K562 (cell line): ENCODE measurements at regions not wholly inside any gene's neighbourhood (a gene's known extent, or its start where the extent isn't known, plus 50 kb on each side); places are given as distances from the start of the nearest gene placed in this dataset.
A peak's percentile ranks its signal among the peaks of the same experiment; 100 is the strongest.

Experiments used
- ATAC-seq: fragments of 200-7000 bp; cut with Tn5 transposase; 3 replicates; pipeline ENCODE4 v1.9.1; 2020; ENCODE audit warnings: moderate library complexity
- BruUV-seq: library from RNA; stranded (reverse); fragments of 400-500 nt; replicated peaks from 2 replicates; lab custom pipeline; 2021; lab: Mats Ljungman, UMichigan
- CTCF ChIA-PET: fragments of 300-600 bp; formaldehyde crosslinking; extraction: SDS; loops from one replicate; lab custom pipeline; 2021; ENCODE audit warnings: low intra/inter-chr PET ratio; lab: Yijun Ruan, JAX
- POLR2A ChIA-PET: fragments of 300-600, 350-650 bp; sonication (Branson Sonifier 250); formaldehyde crosslinking; extraction: SDS; loops from one replicate; lab custom pipeline; 2021; ENCODE audit warnings: antibody characterized with exemption, inconsistent platforms; lab: Yijun Ruan, JAX
- DNase-seq, 4 experiments: peaks; one replicate each; pipeline versions ENCODE4 v3.0.0 to v3.0.0-alpha.2; 2011 to 2018; ENCODE audit warnings: low spot score in 3 of 4, mixed read lengths in 3 of 4; ENCODE audit errors: extremely low read depth in 1 of 4
- FAIRE-seq: peaks from 2 replicates; lab custom pipeline; 2011; peaks lifted over from hg19 to GRCh38; lab: Jason Lieb, UNC
- H2AFZ ChIP-seq: 2 replicates; pipeline ENCODE4 v1.6.0; 2011; ENCODE audit warnings: low read depth, low read length, control low read depth, inconsistent platforms
- H3K27ac ChIP-seq: fragments of 200-600 bp; 3 replicates; pipeline ENCODE4 v1.8.0; 2011; ENCODE audit warnings: low read depth, mild to moderate bottlenecking, control low read depth, inconsistent platforms, low read length, moderate library complexity, mixed read lengths; ENCODE audit errors: extremely low read depth
- H3K27me3 ChIP-seq, 2 experiments: fragments of 300-600 bp in 1 of 2; 2 replicates in 1 of 2; 3 replicates in 1 of 2; pipeline versions ENCODE4 v1.6.0 to v1.8.0; 2011; ENCODE audit warnings: inconsistent platforms in 2 of 2, low read length in 2 of 2, mild to moderate bottlenecking in 1 of 2, mixed read lengths in 1 of 2, moderate library complexity in 1 of 2; ENCODE audit not compliant: control insufficient read depth in 2 of 2, insufficient read depth in 2 of 2
- H3K36me3 ChIP-seq: fragments of 300-600 bp; 3 replicates; pipeline ENCODE4 v1.8.0; 2011; ENCODE audit warnings: mild to moderate bottlenecking, low read length, inconsistent platforms; ENCODE audit not compliant: control insufficient read depth, insufficient read depth
- H3K4me1 ChIP-seq, 2 experiments: fragments of 200-600 bp in 1 of 2; replicated peaks in 1 of 2; 2 replicates in 1 of 2; 3 replicates in 1 of 2; pipeline versions ENCODE4 v1.5.1 to v1.8.0; 2011; ENCODE audit warnings: inconsistent platforms in 2 of 2, low read length in 2 of 2, mild to moderate bottlenecking in 1 of 2, mixed read lengths in 1 of 2, moderate library complexity in 1 of 2; ENCODE audit not compliant: control insufficient read depth in 2 of 2, insufficient read depth in 2 of 2
- H3K4me2 ChIP-seq: 2 replicates; pipeline ENCODE4 v1.6.1; 2011; ENCODE audit warnings: low read length, control low read depth, inconsistent platforms, mixed read lengths; ENCODE audit not compliant: insufficient read depth
- H3K4me3 ChIP-seq: fragments of 200-600 bp; sonication (generic), shearing (Covaris generic); 2 replicates; pipeline ENCODE4 v1.5.1; 2016; ENCODE audit warnings: control low read depth, inconsistent platforms
- H3K79me2 ChIP-seq: fragments of 200-600 bp; 3 replicates; pipeline ENCODE4 v1.8.0; 2011; ENCODE audit warnings: low read length, inconsistent platforms; ENCODE audit not compliant: control insufficient read depth, insufficient read depth
- H3K9ac ChIP-seq, 2 experiments: 2 replicates each; pipeline versions ENCODE4 v1.6.0 to v1.6.1; 2011; ENCODE audit warnings: low read depth in 2 of 2, low read length in 2 of 2, control low read depth in 1 of 2, inconsistent platforms in 1 of 2, mild to moderate bottlenecking in 1 of 2, mixed read lengths in 1 of 2; ENCODE audit not compliant: insufficient read depth in 1 of 2
- H3K9me1 ChIP-seq: one replicate; pipeline ENCODE4 v1.6.0; 2011; ENCODE audit warnings: inconsistent platforms, mild to moderate bottlenecking, low read length, moderate library complexity; ENCODE audit not compliant: control insufficient read depth, insufficient read depth
- H3K9me3 ChIP-seq: replicated peaks from 2 replicates; pipeline ENCODE4 v1.5.1; 2011; ENCODE audit warnings: low read depth, low read length, inconsistent platforms; ENCODE audit not compliant: control insufficient read depth, insufficient read depth
- H4K20me1 ChIP-seq: replicated peaks from 2 replicates; pipeline ENCODE4 v1.6.1; 2011; ENCODE audit warnings: low read length, inconsistent platforms, mixed read lengths; ENCODE audit not compliant: control insufficient read depth, insufficient read depth
- CREB3 ChIP-seq: fragments of 450-650 bp; conservative IDR thresholded peaks from 2 replicates; pipeline ENCODE4 v1.6.1; 2016; ENCODE audit warnings: missing genetic modification characterization, low read depth, mild to moderate bottlenecking, missing compliant biosample characterization, moderate library complexity
- DMBX1 ChIP-seq: fragments of 250-450 bp; sonication (Bioruptor Pico); IDR thresholded peaks from 2 replicates; pipeline ENCODE4 v1.8.0; 2022; ENCODE audit warnings: inconsistent platforms, mild to moderate bottlenecking, moderate library complexity, borderline replicate concordance
- L3MBTL2 ChIP-seq: fragments of 450-650 bp; IDR thresholded peaks from 2 replicates; pipeline ENCODE4 v1.6.1; 2016; ENCODE audit warnings: mild to moderate bottlenecking, moderate library complexity
- MNT ChIP-seq, 2 experiments: fragments of 450-650 bp; conservative IDR thresholded peaks; 2 replicates each; pipeline ENCODE4 v1.6.1; 2017; ENCODE audit warnings: mild to moderate bottlenecking in 2 of 2, moderate library complexity in 2 of 2
- MYC ChIP-seq, 2 experiments: fragments of 250-450 bp in 1 of 2; sonication (Bioruptor Pico) in 1 of 2; IDR thresholded peaks; 2 replicates each; pipeline versions ENCODE4 v1.5.1 to v1.6.1; 2012 to 2021; ENCODE audit warnings: low read depth in 2 of 2, borderline replicate concordance in 1 of 2, improper control_type of control experiment in 1 of 2, low read length in 1 of 2, mild to moderate bottlenecking in 1 of 2, moderate library complexity in 1 of 2
- PHF21A ChIP-seq: fragments of 450-650 bp; IDR thresholded peaks from 2 replicates; pipeline ENCODE4 v1.6.1; 2017; ENCODE audit warnings: low read depth, borderline replicate concordance
- TAL1 ChIP-seq: fragments of 450-650 bp; IDR thresholded peaks from 2 replicates; pipeline ENCODE4 v1.6.1; 2016; ENCODE audit warnings: mild to moderate bottlenecking
- ZBTB40 ChIP-seq, 2 experiments: fragments of 450-650 bp in 1 of 2; sonication (generic) in 1 of 2; formaldehyde crosslinking in 1 of 2; IDR thresholded peaks; 2 replicates each; pipeline versions ENCODE4 v1.7.1 to v1.9.0; 2016 to 2022; ENCODE audit warnings: inconsistent platforms in 1 of 2, mild to moderate bottlenecking in 1 of 2, missing genetic modification reagents in 1 of 2
- WGBS: fragments of 100-300 bp; shearing (Covaris generic); methylation state at CpG from one replicate; pipeline ENCODE4 v1.1.6; 2016; ENCODE audit warnings: low coverage, mixed read lengths; ENCODE audit not compliant: insufficient coverage; ENCODE audit errors: missing lambda C conversion rate; 5-methylcytosine and 5-hydroxymethylcytosine counted together
- in situ Hi-C: fragments of 300-500 bp; cut with MboI; formaldehyde crosslinking; loops from 4 replicates; pipeline ENCODE4 v1.15.0; 2018; ENCODE audit warnings: inconsistent platforms, mixed read lengths
- intact Hi-C: fragments of 100-400 bp; cut with micrococcal nuclease; formaldehyde crosslinking; loops from 2 replicates; pipeline ENCODE4 v1.14.2; 2022

GRCh38 chr12:126914170-126914793, 1352.7 kb upstream of the TMEM132C start:
- DNase-seq, result peak in 2 of 4 experiments; percentile 25 to 49
- Histone ChIP-seq H3K9ac (peak overlapping the region in 1 of 2 experiments; percentile 4; a peak in 1 of 4 replicates), H3K9me3 (no peaks in the 10 kb centered on the region), H4K20me1 (no peaks in the 10 kb centered on the region), H3K27ac (peak overlapping the region; percentile 6; the same call in 1 of the 3 replicates), H3K4me2 (no peak overlapping the region), H3K27me3 (no peaks in the 10 kb centered on the region), H3K4me3 (no peak overlapping the region), H3K36me3 (no peaks in the 10 kb centered on the region), H3K9me1 (no peaks in the 10 kb centered on the region), H3K79me2 (no peaks in the 10 kb centered on the region), H3K4me1 (peaks cover 8 to 38% of the 10 kb centered on the region in 2 experiments), H2AFZ (peak overlapping the region; percentile 71)
- peak; percentile 67 for FAIRE-seq
- POLR2A ChIA-PET, result no interaction called here
- CTCF ChIA-PET, result no interaction called here
- intact Hi-C loops, result no loop called here
- in situ Hi-C loops, result no loop called here
- no TSS peak for BruUV-seq
- peak; percentile 66 for ATAC-seq
- 25% methylated on average over 5 of the region's 5 CpGs for WGBS
- TF ChIP-seq PHF21A (no peak), CREB3 (peak; percentile 72), DMBX1 (CRISPR knock-in tag) (peak; percentile 58; the same call in 1 of the 2 replicates), TAL1 (no peak), ZBTB40 (IDR thresholded peaks at IDR 0.05) (no peak), ZBTB40 (CRISPR knock-in tag; IDR thresholded peaks at IDR 0.05) (no peak), MYC (IDR thresholded peaks at IDR 0.05; ENCODE audit: low read depth, low read length) (peak; percentile 71), MYC (CRISPR knock-in tag; IDR thresholded peaks at IDR 0.05; ENCODE audit: borderline replicate concordance, low read depth) (no peak), L3MBTL2 (peak; percentile 77), MNT (conservative IDR thresholded peaks at IDR 0.05) (peak; percentile 38 to 45; a peak in 3 of 4 replicates)
